Endometrium (tissue), 2 donors: ENCODE measurements at regions not wholly inside any gene's neighbourhood (a gene's known extent, or its start where the extent isn't known, plus 50 kb on each side); places are given as distances from the start of the nearest gene placed in this dataset.
"Not testable (repeated sequence)": the region's sequence is repeated elsewhere in the genome, so short reads cannot be mapped to it uniquely, and the experiment has no call there.

Experiments
- FAIRE-seq: peaks from 2 replicates; lab custom pipeline; 2012; peaks lifted over from hg19 to GRCh38; lab: Jason Lieb, UNC
- donor health status: control.
- donor health status: control.

DNA sequence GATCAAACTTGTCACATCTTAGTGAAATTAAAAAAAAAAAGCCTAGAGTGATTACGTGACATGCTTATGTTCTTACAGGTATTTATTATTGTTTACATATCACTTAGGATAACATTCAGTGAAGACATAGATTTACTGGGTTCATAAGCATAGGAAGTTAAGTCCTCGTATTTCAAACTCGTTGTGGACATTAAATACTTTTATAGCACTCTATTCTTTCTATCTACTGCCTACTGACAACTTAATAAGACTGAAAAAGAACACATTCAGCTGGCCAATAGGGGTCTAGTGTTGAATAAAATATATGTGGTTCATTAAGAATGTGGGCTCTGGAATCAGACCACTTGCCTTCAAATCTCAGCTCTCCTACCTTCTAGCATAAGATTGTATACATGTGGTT lies 1927.4 kb downstream of the PCDH9 start:
- no peak for FAIRE-seq

DNA sequence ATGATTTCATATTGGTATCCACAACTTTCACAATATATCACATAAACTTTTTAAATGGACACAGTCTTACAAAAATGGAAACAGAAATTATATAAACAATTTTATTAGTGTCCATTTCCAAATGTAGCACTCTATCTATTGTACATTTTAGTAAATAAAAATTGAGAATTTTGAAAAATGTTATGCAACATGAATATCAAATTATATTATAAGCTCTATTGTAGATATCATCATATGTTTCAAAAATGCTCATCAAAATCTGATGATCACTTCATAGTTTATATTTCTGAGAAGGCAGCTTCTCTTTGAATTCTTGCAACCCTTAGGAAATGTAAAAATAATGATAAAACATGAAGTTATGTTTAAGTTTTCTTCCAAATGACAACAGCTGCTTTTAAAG lies 1928.6 kb downstream of the PCDH9 start:
- no peak for FAIRE-seq

DNA sequence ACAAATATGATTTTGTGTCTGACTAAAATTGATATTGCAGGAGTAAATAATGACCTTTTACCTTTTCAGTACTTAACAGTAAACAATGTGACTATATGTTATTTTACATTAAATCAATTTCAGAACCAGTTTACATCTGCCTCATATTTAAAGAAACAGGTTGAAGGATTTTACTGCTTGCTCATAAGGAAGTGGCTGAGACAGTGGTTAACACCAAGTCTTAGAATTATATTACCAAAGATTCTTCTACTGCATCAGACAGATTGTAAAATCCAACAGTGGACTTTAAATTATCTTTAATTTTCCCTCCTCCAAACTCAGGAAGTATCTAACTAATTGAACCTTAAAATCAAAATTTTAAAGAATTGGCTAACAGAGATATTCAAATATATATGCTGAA lies 1929.9 kb downstream of the PCDH9 start:
- no peak for FAIRE-seq

DNA sequence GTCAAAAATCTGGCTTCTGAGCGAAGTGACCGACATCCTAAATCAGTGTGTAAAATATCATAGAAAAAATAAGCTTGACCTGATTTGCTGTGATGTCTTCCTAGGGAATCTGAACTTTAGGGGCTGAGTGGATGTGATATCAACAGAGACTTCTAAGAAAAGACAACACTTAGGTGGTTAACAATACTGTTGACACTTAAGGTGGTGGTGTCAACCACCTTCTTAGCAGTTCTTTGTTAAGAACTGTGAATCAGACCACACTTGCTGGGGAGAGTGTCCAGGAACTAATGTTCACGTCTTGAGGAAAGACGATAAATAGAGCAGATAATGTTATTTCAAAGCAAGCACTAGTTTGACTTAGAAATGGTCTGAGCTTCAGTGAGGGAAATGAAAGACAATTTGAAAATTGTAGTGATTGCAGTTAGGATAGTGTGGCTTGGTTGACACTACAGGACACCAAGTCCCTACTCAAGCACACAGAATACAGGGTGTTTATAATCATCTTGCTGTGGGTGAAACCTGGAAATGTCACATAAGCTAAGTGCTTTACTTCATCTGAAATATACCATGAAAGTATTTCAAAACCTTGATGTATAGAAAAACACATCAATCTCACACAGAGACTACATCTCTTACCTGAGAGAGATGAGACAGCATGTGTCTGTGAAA lies 1936.5 kb downstream of the PCDH9 start:
- FAIRE-seq = no peak

DNA sequence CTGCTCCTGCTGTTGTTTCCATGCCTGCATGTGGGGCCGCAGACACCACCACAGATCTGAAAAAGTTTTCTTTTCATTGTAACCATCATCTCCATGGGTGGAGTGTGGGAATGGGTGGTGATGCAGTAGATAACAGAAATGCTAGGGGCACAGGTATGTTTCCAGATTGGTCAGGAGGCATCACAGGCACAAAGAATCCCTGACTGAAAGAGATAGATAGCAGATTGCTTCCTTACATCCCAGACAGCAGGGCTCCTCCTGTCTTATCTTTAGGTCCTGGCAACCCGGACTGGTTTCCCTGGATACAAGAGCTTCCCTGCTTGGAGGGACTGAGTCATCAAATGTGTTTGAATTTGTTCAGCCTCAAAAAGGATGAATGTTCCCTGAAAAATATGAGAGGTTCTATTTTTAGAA lies 1937.6 kb downstream of the PCDH9 start:
- no peak for FAIRE-seq

DNA sequence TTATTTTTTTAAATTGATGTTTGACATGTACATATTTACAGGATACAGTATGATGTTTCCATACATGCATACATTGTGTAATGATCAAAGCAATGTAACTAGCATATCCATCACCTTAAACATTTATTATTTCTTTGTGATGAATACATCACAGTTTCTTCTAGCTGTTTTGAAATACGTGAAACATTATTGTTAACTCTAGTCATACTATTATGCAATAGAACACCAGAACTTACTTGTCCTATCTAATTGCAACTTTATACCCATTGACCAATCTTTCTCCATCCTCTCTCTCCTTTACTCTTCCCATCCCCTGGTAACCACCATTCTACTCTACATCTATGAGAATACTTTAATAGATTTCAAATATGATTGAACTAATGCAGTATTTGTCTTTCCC lies 1942.7 kb downstream of the PCDH9 start:
- FAIRE-seq = no peak

DNA sequence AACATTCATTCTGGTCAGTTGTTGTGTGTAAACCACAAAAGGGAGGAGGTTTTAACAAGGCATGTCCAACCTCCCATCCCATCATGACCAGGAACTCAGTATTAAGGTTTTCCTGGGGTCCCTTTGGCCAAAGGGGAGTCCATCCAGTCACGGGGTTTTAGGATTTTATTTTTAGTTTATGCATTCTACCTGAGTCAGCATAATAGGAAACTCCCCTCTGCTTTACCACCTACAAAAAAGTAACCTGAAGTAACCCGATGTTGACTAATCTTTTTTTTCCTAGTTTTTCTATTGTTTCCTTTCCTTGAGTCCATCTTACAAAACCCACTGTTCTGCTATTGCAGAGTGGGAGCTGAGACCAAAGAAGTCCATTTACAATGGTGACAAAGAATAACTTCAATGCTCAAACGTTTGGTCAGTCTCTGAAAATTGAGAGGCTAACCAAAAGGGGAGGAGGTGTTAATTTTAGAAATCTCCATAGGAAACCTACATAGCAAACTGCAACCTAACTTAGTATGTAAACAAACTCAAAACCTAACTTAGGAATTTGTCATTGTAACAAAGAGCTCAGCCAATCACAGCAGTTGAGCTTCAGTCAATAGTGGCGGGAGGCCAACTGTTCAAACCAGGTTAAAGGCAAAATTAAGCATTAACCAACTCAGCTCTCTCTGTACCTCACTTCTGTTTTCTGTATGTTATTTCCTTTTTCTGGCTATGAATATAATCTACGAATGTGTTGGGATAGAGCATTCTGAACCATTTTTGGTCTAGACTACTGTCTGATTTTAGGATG lies 1954.1 kb downstream of the PCDH9 start:
- no peak for FAIRE-seq

DNA sequence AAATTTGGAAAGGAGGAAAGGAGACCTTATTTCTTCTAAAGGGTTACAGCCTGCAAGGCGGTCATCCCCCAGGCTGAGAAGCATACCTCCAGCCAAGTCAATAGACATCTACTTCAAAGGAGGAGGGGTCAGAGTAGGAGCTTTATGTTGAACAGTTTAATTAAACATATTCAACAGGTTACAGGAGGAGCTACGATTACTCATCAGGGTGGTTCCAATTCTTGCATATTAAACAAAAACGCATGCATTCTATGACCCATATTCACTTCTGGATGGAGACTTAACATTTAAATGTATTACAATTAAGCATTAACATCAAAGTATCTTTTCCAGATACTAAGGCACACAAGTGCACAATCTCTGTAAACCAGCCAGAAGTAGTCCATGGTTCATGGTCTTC lies 1955.0 kb downstream of the PCDH9 start:
- no peak for FAIRE-seq

DNA sequence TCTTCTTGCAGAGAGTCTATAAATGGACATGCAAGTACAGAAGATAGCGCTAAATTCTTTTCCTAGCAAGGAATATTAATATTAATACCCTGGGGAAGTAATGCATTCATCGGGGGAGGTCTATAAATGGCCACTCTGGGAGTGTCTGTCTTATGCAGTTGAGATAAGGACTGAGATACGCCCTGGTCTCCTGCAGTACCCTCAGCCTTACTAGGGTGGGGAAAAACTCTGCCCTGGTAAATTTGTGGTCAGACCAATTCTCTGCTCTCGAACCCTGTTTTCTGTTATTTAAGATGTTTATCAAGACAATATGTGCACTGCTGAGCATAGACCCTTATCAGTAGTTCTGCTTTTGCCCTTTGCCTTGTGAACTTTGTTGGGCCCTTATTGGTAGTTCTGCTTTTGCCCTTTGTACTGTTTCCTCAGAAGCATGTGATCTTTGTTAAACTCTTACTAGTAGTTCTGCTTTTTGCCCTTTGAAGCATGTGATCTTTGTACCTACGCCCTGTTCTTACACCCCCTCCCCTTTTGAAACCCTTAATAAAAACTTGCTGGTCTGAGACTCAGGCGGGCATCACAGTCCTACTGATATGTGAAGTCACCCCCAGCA lies 1956.2 kb downstream of the PCDH9 start:
- FAIRE-seq = not testable (repeated sequence)

DNA sequence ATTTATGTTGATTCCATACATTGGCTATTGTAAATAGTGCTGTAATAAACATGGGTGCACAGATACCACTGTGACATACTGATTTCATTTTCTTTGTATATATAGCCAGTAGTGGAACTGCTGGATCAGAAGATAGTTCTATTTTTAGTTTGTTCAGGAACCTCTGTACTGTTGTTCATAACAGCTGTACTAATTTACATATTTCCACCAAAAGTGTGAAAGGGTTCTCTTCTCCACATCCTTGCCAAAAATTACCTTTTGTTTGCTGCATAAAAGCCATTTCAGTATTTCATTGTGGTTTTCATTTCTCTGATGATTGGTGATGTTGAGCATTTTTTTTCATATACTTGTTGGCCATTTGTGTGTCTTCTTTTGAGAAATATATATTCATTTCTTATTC lies 1962.1 kb downstream of the PCDH9 start:
- no peak for FAIRE-seq

DNA sequence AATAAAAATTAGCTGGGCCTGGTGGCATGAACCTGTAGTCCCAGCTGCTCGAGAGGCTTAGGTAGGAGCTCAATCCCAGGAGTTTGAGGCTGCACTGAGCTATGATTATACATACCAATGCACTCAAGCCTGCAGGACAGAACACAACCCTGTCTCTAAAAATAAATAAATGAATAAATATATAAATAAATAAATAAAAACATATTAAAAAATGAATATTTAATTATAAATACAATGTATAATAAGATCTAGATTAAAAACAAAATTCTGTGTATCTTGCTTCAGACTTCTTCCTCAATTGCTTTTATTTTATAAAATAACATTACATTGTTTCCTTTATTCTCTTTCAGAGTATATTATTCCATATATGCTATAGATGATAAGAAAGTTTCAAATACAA lies 1964.1 kb downstream of the PCDH9 start:
- FAIRE-seq = peak; percentile 41

DNA sequence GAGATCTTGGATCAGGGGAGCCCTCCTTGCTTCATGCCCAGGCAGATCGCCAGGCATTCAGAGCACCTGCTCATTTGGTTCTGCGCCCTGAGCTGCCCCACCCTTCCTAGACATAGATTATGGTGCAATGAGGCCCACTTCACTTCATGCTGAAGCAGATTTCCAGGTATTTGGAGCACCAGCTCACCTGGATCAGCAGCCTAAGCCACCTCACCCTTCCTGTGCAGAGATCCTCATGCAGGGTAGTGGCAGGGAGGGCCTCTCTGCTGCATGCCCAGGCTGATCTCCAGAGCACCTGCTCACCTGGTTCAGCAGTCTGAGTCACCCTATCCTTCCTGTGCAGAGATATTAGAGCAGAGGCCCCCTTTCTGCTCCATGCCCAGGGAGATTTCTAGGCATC lies 1966.1 kb downstream of the PCDH9 start:
- FAIRE-seq = no peak

DNA sequence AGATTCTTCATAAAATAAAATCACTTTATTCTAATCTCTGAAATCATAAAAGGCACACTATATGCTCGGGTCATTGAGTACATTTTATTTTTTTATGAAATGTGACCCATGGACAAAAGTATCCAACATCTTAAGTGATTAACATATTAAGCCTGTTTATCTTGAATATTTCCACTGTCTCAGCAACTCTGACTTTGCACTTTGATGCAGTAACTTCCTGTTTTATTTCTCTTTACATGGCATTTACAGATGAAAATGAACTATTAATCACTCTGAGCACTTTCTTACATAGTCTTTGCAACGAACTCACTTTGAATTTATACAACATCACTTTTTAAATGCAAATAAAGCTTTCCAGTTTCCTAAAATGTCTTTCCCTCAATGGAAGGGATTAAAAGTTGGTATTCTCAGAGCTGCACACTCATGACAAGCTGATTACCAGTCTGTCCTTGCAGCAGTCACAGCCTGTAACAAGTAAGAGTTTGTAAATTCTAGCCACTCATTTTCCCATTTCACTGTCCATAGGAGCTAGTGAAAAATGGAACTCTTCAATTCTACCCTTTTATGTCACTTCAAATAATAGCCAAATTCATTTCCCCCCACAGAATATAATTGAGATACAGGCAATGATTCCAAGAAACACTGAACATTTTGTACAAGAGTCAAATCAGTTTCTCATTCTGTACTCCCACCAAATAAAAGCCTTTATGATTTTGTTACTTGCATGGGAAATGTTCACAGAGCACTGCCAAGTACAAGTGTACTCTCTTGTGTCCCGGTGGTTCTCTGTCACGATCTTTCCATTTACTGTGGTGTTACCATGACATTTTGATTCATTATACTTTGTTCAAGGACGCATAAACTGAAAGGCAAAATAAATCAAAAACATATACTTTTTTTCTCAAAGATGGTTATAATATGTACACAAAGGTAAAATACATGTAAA lies 1968.9 kb downstream of the PCDH9 start:
- FAIRE-seq = no peak

DNA sequence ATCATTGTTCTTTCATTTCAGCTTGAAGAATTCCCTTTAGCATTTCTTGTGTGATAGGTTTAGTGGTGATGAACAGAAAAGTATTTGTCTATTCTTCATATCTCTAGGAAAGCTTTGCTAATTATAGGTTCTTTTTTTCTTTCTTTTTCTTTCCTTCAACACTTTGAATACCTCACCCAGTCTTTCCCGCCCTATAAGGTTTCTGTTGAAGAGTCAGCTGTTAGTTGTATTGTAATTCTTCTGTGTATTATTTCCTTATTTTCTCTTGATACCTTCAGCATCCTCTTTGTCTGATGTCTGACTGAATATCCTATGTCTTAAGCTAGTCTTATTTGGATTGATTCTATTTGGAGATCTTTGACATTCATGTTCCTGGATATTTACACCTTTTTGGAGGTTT lies 1989.4 kb downstream of the PCDH9 start:
- no peak for FAIRE-seq

DNA sequence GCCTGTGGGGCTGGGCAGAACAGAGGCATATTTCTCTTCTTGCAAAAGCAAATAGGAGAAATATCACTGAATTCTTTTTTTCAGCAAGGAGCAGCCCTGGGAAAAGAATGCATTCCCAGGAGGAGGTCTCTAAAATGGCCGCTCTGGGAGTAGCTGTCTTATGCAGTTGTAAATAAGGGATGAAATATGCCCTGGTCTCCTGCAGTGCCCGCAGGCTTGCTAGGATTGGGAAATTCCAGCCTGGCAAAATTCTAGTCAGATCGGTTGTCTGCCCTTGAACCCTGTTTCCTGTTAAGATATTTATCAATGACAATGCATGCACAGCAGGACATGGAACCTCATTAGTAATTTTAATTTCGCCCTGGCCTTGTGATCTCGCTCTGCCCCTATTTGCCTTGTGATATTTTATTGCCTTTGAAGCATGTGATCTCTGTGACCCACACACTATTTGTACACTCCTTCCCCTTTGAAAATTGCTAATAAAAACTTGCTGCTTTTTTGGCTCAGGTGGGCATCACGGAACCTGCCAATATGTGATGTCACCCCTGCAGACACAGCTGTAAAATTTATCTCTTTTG lies 1993.2 kb downstream of the PCDH9 start:
- no peak for FAIRE-seq

DNA sequence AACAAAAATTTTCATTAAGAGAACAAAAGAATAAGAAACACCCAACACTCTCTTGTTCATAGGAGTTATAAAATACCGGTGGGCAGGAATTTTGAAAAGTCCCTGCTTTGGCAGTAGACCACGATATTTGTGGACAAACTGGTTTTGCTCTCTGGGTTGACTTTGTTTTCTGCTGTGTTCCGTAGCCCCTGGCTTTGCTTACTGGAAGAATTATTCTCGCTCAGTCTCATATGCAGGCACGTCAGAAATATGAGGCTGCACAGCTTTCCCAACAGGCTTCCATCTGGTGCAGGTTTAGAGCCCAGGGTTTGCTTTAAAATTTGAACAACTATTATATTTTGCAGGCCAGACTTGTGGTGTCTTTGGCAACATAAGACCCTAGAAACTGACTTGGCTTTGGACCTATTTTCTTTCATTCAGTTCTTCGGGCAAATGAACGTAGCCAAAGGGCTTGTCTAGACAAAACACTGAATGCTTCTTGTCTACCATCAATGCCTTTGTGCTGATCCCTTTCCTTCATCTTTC lies 2012.6 kb downstream of the PCDH9 start:
- no peak for FAIRE-seq

DNA sequence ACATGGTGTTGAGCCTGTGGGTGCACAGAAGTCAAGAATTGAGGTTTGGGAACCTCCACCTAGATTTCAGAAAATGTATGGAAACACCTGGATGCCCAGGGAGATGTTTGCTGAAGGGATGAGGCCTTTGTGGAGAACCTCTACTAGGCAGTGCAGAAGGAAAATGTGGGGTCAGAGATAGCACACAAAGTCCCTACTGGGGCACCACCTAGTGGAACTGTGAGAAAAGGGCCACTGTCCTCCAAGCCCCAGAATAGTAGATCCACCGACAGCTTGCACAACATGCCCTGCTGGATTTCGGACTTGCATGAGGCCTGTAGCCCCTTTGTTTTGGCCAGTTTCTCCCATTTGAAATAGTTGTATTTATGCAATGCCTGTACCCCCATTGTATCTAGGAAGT lies 2027.3 kb downstream of the PCDH9 start:
- FAIRE-seq = not testable (repeated sequence)

DNA sequence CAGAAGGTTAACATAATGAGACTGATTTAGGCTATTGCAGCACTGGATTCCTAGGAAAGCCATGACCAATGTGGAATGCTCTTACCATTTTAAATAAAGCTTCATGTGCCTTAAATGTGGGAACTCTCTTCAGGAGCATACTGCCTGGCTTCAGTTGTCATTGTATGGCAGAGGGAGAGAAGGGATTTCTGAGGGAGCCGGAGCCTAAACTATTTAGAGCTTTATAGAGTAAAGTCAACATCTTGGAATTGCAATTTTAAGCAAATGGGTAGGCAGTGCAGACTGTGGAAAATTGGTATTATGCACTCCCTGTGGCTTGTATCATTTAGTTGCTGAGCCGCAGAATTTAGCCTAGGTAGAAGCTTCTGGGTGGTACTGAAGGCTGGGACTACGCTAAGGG lies 2041.4 kb downstream of the PCDH9 start:
- FAIRE-seq = no peak

DNA sequence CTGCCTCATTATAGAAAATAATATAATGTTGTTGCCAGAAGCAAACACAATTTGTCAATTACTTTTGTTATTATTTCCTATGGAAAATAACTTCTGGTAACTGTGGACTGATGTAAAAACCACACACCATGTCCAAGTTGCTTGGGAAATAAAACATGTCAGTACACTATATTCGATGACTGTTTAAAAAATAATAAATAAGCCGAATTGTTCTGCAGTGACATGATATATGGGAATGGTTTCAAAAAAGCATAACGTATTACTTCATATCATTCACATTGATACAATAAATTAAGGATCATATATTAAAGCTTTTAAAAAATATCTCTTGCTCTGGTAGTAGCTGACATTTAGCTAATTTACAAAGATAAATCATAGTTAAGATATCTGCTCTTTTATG lies 2062.1 kb downstream of the PCDH9 start:
- FAIRE-seq = no peak

DNA sequence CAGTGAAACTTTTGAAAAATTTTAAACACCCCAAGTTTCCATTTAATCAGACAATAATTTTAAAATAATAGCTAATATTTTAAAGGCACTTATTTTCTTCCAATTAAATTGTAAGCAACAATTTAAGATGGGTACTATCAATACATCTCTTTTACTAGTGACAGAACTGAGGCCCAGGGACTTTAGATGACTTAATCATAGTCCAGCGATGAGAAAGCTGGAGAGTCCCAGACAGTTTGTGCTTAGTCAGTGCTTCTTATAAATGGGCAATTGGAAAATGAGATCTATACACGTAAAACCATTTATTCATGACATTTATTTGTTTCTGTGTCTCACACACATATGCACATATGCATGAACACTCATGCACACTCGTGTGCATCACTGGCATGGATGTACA lies 2063.5 kb downstream of the PCDH9 start:
- no peak for FAIRE-seq

DNA sequence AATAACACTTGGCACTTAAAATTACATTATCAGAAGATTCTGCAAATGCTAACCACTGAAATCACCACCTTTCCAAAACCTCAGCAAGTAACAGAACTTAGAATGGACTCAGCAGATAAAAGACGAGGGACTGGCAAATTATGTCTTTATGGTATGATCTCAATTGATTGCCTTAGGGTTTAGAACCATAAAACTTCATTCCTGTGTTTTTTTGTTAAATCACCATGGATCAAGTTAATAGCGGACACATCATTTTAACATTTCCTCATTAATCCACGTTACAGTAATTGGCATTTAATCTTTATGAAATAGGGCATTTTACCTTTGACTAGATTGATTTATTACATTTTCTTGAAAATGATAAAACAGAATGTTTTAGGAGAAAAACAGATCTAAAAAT lies 2070.3 kb downstream of the PCDH9 start:
- no peak for FAIRE-seq

DNA sequence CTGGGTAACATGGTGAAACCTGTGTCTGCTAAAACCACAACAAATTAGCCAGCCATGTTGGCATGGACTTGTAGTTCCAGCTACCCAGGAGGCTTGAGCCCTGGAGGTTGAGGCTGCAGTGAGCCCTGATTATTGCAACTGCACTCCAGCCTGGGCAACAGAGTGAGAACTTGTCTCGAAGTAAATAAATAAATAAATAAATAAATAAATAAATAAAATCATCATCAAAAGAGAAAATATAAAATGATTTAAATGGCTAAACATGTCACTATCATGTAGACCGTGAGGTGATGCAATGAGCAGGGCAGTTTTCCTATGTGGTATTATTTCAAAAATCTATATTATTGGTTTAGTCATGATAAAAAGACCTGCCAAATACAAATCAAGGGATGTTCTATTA lies 2074.3 kb downstream of the PCDH9 start:
- no peak for FAIRE-seq
